ENCODE measurements at regions not wholly inside any gene's neighbourhood (a gene's known extent, or its start where the extent isn't known, plus 50 kb on each side); places are given as distances from the start of the nearest gene placed in this dataset.

GRCh38 chr4:43343298-43343697, 450.8 kb downstream of the GRXCR1 start:
- DNase-seq (ENCODE audit: low read depth, low spot score) (no peak), FAIRE-seq (no peak)
- TF ChIP-seq POLR2AphosphoS5 (IDR thresholded peaks at IDR 0.05; ENCODE audit: insufficient read depth, low read depth, low read length) = no peak
- H3K4me3 ChIP-seq (replicated peaks in 1 of 3; ENCODE audit: insufficient read depth in 1 of 3, low read depth in 1 of 3, low read length in 3 of 3) = no peak overlapping the region
- no peak overlapping the region for H3K4me2 ChIP-seq (ENCODE audit: insufficient read depth, low read length)
- no peak overlapping the region for H2AFZ ChIP-seq (ENCODE audit: low read depth, low read length)
- no peaks in the 10 kb centered on the region for H3K79me2 ChIP-seq (ENCODE audit: control insufficient read depth, insufficient read depth, low read length)
- ChIA-PET CTCF (no interaction called here), POLR2A (no interaction called here)
- no peaks in the 10 kb centered on the region for H3K9me3 ChIP-seq (replicated peaks; ENCODE audit: control insufficient read depth, insufficient read depth, low read length)
- H4K20me1 ChIP-seq (replicated peaks; ENCODE audit: control insufficient read depth, extremely low read depth, insufficient read depth, low read length) = no peaks in the 10 kb centered on the region
- dilution Hi-C loops (cut with MboI; ENCODE audit: extremely low pct_ligation_motif_present, low sequenced_read_pairs) (no loop called here), intact Hi-C loops (cut with micrococcal nuclease) (no loop called here)
- no peaks in the 10 kb centered on the region for H3K4me1 ChIP-seq (ENCODE audit: control insufficient read depth, extremely low read depth, insufficient read depth, low read length)
- no peaks in the 10 kb centered on the region for H3K9me1 ChIP-seq (replicated peaks; ENCODE audit: control insufficient read depth, extremely low read depth, insufficient read depth, low read length)
- no peak overlapping the region for H3K27ac ChIP-seq (ENCODE audit: insufficient read depth, low read depth, low read length)
- H3K36me3 ChIP-seq (ENCODE audit: control insufficient read depth in 2 of 2, extremely low read depth in 1 of 2, insufficient read depth in 2 of 2, low read length in 2 of 2) = no peaks in the 10 kb centered on the region
- no peak overlapping the region for H3K9ac ChIP-seq (replicated peaks; ENCODE audit: extremely low read depth, insufficient read depth, low read length)
- H3K27me3 ChIP-seq (ENCODE audit: control insufficient read depth in 2 of 2, insufficient read depth in 2 of 2, low read length in 2 of 2) = no peaks in the 10 kb centered on the region
- no TSS peak for BruUV-seq (replicated peaks)

- no peak for FAIRE-seq
- CTCF ChIA-PET = interaction anchor here (1.2 kb wide), 1 partner anchor 29 kb away, joined by 7 read pairs; no protein-coding TSS in a partner anchor
- POLR2A ChIA-PET = no interaction called here
These were observed 452.9 kb downstream of the GRXCR1 start for GRCh38 chr4:43345323-43345925.

More at GRCh38 chr4:43345323-43345925, 452.9 kb downstream of the GRXCR1 start:
- Histone ChIP-seq H4K20me1 (replicated peaks; ENCODE audit: control insufficient read depth, extremely low read depth, insufficient read depth, low read length) (no peaks in the 10 kb centered on the region), H3K9me3 (replicated peaks; ENCODE audit: control insufficient read depth, insufficient read depth, low read length) (no peaks in the 10 kb centered on the region), H3K4me3 (replicated peaks in 1 of 3; ENCODE audit: insufficient read depth in 1 of 3, low read depth in 1 of 3, low read length in 3 of 3) (no peak overlapping the region), H3K9me1 (replicated peaks; ENCODE audit: control insufficient read depth, extremely low read depth, insufficient read depth, low read length) (no peaks in the 10 kb centered on the region), H3K79me2 (ENCODE audit: control insufficient read depth, insufficient read depth, low read length) (no peaks in the 10 kb centered on the region), H3K27ac (ENCODE audit: insufficient read depth, low read depth, low read length) (no peak overlapping the region), H3K27me3 (ENCODE audit: control insufficient read depth in 2 of 2, insufficient read depth in 2 of 2, low read length in 2 of 2) (no peaks in the 10 kb centered on the region), H3K36me3 (ENCODE audit: control insufficient read depth in 2 of 2, extremely low read depth in 1 of 2, insufficient read depth in 2 of 2, low read length in 2 of 2) (no peaks in the 10 kb centered on the region), H3K4me1 (ENCODE audit: control insufficient read depth, extremely low read depth, insufficient read depth, low read length) (no peaks in the 10 kb centered on the region), H2AFZ (ENCODE audit: low read depth, low read length) (no peak overlapping the region), H3K9ac (replicated peaks; ENCODE audit: extremely low read depth, insufficient read depth, low read length) (no peak overlapping the region), H3K4me2 (ENCODE audit: insufficient read depth, low read length) (no peak overlapping the region)
- intact Hi-C loops (cut with micrococcal nuclease) = no loop called here
- dilution Hi-C loops (cut with MboI; ENCODE audit: extremely low pct_ligation_motif_present, low sequenced_read_pairs) = no loop called here
- TF ChIP-seq, protein P1, sequence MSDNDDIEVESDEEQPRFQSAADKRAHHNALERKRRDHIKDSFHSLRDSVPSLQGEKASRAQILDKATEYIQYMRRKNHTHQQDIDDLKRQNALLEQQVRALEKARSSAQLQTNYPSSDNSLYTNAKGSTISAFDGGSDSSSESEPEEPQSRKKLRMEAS (IDR thresholded peaks at IDR 0.05; ENCODE audit: insufficient read depth, insufficient read length) = no peak
- no peak for TF ChIP-seq EZH2 (IDR thresholded peaks at IDR 0.05; ENCODE audit: borderline replicate concordance, low read depth, low read length, severe bottlenecking)
- no peak for TF ChIP-seq MYC (IDR thresholded peaks at IDR 0.05; ENCODE audit: low read depth, low read length)
- TF ChIP-seq POLR2AphosphoS5 (IDR thresholded peaks at IDR 0.05; ENCODE audit: insufficient read depth, low read depth, low read length) = no peak
- no peak for TF ChIP-seq GATA2 (IDR thresholded peaks at IDR 0.05; ENCODE audit: insufficient read depth, insufficient read length, low read depth, low read length)
- TF ChIP-seq JUN (IDR thresholded peaks at IDR 0.05; ENCODE audit: borderline replicate concordance, insufficient read depth, insufficient read length, low read depth) = no peak
- no peak for TF ChIP-seq CTCF (IDR thresholded peaks at IDR 0.05; ENCODE audit: extremely low read depth in 1 of 2, insufficient read depth in 1 of 2, low read depth in 1 of 2, low read length in 2 of 2)
- TF ChIP-seq POLR2A (IDR thresholded peaks at IDR 0.05; ENCODE audit: low read depth, low read length) = no peak
- no peak for TF ChIP-seq FOS (IDR thresholded peaks at IDR 0.05; ENCODE audit: borderline replicate concordance, insufficient read depth, low read length)
- BruUV-seq (replicated peaks) = no TSS peak
- no peak for DNase-seq (ENCODE audit: low read depth, low spot score)
